HFFc6 (cell line): ENCODE measurements at regions not wholly inside any gene's neighbourhood (a gene's known extent, or its start where the extent isn't known, plus 50 kb on each side); places are given as distances from the start of the nearest gene placed in this dataset.
A peak's percentile ranks its signal among the peaks of the same experiment; 100 is the strongest.

ENCODE experiments used
- DNase-seq: peaks from one replicate; pipeline ENCODE4 v3.0.0-alpha.2; 2018
- H3K27ac Mint-ChIP-seq: 2 replicates; pipeline ENCODE4 v1.8.0; 2020; ENCODE audit warnings: mild to moderate bottlenecking, mixed read lengths
- H3K27me3 Mint-ChIP-seq: 2 replicates; pipeline ENCODE4 v1.8.0; 2021; ENCODE audit warnings: mild to moderate bottlenecking, moderate library complexity, mixed read lengths; ENCODE audit not compliant: insufficient read depth
- H3K36me3 Mint-ChIP-seq: 2 replicates; pipeline ENCODE4 v1.8.0; 2021; ENCODE audit warnings: low read depth, mixed read lengths
- H3K4me1 Mint-ChIP-seq: 2 replicates; pipeline ENCODE4 v1.8.0; 2020; ENCODE audit warnings: low read depth, mixed read lengths
- H3K4me3 Mint-ChIP-seq: 2 replicates; pipeline ENCODE4 v1.8.0; 2020; ENCODE audit warnings: mild to moderate bottlenecking, moderate library complexity, mixed read lengths
- H3K9me3 Mint-ChIP-seq: 2 replicates; pipeline ENCODE4 v1.8.0; 2020; ENCODE audit warnings: mild to moderate bottlenecking, mixed read lengths
- CTCF ChIP-seq: fragments of 200-600 bp; sonication (generic); IDR thresholded peaks from 2 replicates; pipeline ENCODE4 v1.5.0; 2021; ENCODE audit warnings: antibody characterized with exemption, mild to moderate bottlenecking

GRCh38 chrX:13144927-13145655 lies 100.7 kb upstream of the FAM9C start:
- no peak for TF ChIP-seq CTCF
- Mint-ChIP-seq H3K27ac (peak overlapping the region; percentile 72), H3K36me3 (peaks cover 12% of the 10 kb centered on the region)

GRCh38 chrX:13142891-13143290 lies 98.5 kb upstream of the FAM9C start:
- Mint-ChIP-seq H3K9me3 (peaks cover 9% of the 10 kb centered on the region), H3K36me3 (peaks cover 12% of the 10 kb centered on the region), H3K4me1 (peaks cover 32% of the 10 kb centered on the region), H3K27ac (no peak overlapping the region), H3K4me3 (no peak overlapping the region), H3K27me3 (no peaks in the 10 kb centered on the region)
- TF ChIP-seq CTCF: no peak
- DNase-seq: no peak

More at GRCh38 chrX:13144927-13145655, 100.7 kb upstream of the FAM9C start:
- Mint-ChIP-seq H3K4me1 (peaks cover 37% of the 10 kb centered on the region), H3K27me3 (no peaks in the 10 kb centered on the region), H3K4me3 (no peak overlapping the region; the same call in 1 of the 2 replicates), H3K9me3 (peaks cover 9% of the 10 kb centered on the region)
- DNase-seq: peak; percentile 4

- TF ChIP-seq CTCF: no peak
- H3K27ac Mint-ChIP-seq: no peak overlapping the region
- H3K9me3 Mint-ChIP-seq: peaks cover 4% of the 10 kb centered on the region; the same call in 1 of the 2 replicates
- DNase-seq: no peak
- no peak overlapping the region for H3K4me3 Mint-ChIP-seq
- H3K36me3 Mint-ChIP-seq: no peaks in the 10 kb centered on the region
- H3K4me1 Mint-ChIP-seq: peaks cover 8% of the 10 kb centered on the region
- H3K27me3 Mint-ChIP-seq: no peaks in the 10 kb centered on the region
Measured at GRCh38 chrX:13140007-13140406, 95.6 kb upstream of the FAM9C start.

- H3K4me1 Mint-ChIP-seq: peaks cover 31% of the 10 kb centered on the region
Measured at GRCh38 chrX:13131396-13132137, 87.1 kb upstream of the FAM9C start.

GRCh38 chrX:13130816-13131215 lies 86.4 kb upstream of the FAM9C start:
- Mint-ChIP-seq H3K4me1 (peaks cover 31% of the 10 kb centered on the region), H3K9me3 (peaks cover 4% of the 10 kb centered on the region; the same call in 1 of the 2 replicates), H3K36me3 (no peaks in the 10 kb centered on the region), H3K27ac (no peak overlapping the region), H3K4me3 (no peak overlapping the region), H3K27me3 (no peaks in the 10 kb centered on the region)
- no peak for DNase-seq
- TF ChIP-seq CTCF: no peak

More at GRCh38 chrX:13131396-13132137, 87.1 kb upstream of the FAM9C start:
- H3K27me3 Mint-ChIP-seq: no peaks in the 10 kb centered on the region
- no peaks in the 10 kb centered on the region for H3K36me3 Mint-ChIP-seq
- DNase-seq: no peak
- H3K27ac Mint-ChIP-seq: no peak overlapping the region
- TF ChIP-seq CTCF: no peak
- peaks cover 4% of the 10 kb centered on the region; the same call in 1 of the 2 replicates for H3K9me3 Mint-ChIP-seq
- H3K4me3 Mint-ChIP-seq: no peak overlapping the region
